GM13976 (cell line): ENCODE measurements at regions not wholly inside any gene's neighbourhood (a gene's known extent, or its start where the extent isn't known, plus 50 kb on each side); places are given as distances from the start of the nearest gene placed in this dataset.
"Not testable (repeated sequence)": the region's sequence is repeated elsewhere in the genome, so short reads cannot be mapped to it uniquely, and the experiment has no call there.

ENCODE experiments used
- DNase-seq: peaks from one replicate; pipeline ENCODE4 v3.0.0; 2012; ENCODE audit warnings: low spot score
- in situ Hi-C: fragments of 300-500 bp; cut with MboI; formaldehyde crosslinking; loops from one replicate; pipeline ENCODE4 v1.12.0; 2022; ENCODE audit warnings: low sequenced_read_pairs, mixed read lengths, inconsistent platforms; ENCODE audit not compliant: unreplicated experiment
- TF ChIP-seq, protein P1 (sequence below): IDR thresholded peaks from 2 replicates; pipeline ENCODE4 v1.5.1; 2012; ENCODE audit warnings: borderline replicate concordance, mild to moderate bottlenecking; ENCODE audit not compliant: insufficient read depth; ENCODE audit errors: extremely low read depth, missing control alignments, control extremely low read depth

DNA sequence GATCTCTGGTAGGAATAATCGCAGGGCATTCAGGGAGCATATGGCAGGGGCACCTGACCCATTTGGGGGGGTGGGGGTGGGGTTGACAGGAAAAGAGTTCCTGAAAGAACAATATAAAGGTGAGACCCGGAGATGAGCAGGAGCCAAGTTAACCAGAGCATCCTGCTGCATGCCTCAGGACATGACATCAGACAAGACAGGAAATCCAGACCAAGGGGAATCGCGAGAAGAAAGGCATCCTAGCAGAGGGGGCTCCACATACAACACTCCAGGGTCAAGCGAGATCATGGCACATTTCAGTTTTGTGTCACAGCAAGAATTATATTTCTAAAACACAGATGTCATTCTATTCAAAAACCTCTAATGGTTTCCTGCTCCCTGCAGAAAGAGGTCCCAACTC lies 393.1 kb downstream of the COG6 start:
- DNase-seq, result no peak
- in situ Hi-C loops, result no loop called here
- TF ChIP-seq, protein P1, sequence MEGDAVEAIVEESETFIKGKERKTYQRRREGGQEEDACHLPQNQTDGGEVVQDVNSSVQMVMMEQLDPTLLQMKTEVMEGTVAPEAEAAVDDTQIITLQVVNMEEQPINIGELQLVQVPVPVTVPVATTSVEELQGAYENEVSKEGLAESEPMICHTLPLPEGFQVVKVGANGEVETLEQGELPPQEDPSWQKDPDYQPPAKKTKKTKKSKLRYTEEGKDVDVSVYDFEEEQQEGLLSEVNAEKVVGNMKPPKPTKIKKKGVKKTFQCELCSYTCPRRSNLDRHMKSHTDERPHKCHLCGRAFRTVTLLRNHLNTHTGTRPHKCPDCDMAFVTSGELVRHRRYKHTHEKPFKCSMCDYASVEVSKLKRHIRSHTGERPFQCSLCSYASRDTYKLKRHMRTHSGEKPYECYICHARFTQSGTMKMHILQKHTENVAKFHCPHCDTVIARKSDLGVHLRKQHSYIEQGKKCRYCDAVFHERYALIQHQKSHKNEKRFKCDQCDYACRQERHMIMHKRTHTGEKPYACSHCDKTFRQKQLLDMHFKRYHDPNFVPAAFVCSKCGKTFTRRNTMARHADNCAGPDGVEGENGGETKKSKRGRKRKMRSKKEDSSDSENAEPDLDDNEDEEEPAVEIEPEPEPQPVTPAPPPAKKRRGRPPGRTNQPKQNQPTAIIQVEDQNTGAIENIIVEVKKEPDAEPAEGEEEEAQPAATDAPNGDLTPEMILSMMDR, result no peak

DNA sequence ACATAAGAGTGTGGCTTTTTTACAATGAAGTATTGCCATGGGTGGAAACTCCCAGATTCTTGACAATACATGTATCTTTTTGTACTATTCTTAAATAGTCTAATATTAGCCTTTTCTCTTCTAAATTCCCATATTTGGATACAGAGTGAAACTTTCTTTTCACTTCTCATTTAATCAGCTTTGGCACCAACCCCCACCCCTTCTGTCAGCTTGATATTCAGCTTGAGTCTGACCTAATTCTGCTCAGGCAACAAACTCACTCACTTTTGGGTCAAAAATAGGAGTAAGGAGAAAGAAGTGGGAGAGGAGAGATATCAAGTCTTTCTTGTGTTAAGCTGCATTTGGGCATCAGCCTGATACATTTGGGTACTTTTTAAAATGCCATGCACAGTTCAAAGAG lies 397.5 kb downstream of the COG6 start:
- DNase-seq, result no peak
- TF ChIP-seq, protein P1, result no peak
- in situ Hi-C loops, result loop anchor here (25.0 kb wide), 1 partner anchor 634 kb away; no protein-coding TSS in a partner anchor

DNA sequence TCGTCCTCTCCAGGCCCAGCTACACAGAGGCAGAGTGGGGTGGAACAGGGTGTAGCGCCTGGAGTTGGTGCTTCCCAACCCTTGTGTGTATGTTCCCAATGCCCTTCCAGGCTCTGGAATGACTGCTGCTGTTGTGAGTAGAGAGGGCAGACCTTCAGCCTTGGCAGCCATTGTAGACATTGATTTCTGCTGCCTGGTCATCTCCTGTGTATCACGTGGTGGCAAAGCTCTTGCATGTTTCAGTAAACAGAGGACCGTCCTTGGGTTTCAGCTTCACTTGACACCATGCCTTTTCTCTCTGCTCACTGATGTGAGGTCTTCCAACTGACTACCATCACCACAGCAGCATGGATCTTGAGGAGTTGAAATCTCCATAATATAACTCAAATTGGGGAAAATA lies 397.9 kb downstream of the COG6 start:
- DNase-seq, result no peak
- TF ChIP-seq, protein P1, result no peak
- in situ Hi-C loops, result loop anchor here (25.0 kb wide), 1 partner anchor 634 kb away; no protein-coding TSS in a partner anchor

DNA sequence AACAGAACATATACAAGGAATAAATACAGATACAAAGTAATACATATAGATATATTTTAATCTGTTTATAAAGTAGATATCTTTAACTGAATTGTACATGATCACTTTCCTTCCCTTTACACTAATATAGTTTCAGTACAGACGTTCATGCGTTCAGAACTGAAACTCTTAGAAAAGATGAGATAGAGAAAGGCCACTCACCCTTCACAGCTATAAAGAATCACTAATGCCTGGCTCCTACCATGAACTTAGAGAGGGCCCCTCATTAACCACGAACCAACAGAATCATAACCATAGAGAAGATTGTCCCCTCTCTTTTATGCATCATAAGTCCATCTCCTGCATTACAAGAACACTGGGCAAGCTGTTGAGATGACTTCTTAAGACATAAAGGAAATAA lies 399.0 kb downstream of the COG6 start:
- in situ Hi-C loops, result loop anchor here (25.0 kb wide), 1 partner anchor 633 kb away; no protein-coding TSS in a partner anchor
- DNase-seq, result not testable (repeated sequence)

DNA sequence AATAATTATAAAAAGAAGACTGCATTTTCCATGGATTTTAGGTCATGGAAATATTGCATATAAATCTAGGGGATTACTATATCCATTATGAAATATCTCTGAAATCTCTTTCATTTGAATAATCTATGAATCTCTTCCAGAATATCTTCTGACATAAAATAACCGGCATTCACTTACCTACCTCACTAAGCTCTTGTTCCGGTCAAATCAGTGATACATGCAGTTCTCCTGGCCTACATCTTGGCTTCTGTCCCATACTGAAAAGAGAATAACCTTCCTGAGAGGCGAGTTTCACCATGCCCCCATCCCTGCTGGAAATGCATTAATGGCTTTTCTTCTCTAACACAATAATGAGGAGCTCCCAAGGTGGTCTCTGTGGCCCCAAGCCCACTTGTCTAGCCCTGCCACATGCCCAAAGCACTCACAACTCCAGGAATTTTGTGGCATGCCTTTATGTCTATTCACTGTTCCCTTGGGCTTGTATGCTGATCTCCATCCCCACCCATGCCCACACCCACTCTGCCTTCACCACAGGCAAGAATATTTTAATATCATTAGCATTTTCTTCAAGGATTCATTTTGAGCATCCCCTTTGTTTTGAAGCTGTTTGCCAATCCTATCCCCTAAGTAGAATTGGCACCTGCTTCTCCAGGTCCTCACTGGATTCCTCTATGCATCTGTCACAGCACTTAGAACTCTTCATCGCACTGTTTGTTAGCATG lies 401.6 kb downstream of the COG6 start:
- in situ Hi-C loops, result loop anchor here (25.0 kb wide), 1 partner anchor 630 kb away; no protein-coding TSS in a partner anchor
- DNase-seq, result no peak
- TF ChIP-seq, protein P1, result no peak

DNA sequence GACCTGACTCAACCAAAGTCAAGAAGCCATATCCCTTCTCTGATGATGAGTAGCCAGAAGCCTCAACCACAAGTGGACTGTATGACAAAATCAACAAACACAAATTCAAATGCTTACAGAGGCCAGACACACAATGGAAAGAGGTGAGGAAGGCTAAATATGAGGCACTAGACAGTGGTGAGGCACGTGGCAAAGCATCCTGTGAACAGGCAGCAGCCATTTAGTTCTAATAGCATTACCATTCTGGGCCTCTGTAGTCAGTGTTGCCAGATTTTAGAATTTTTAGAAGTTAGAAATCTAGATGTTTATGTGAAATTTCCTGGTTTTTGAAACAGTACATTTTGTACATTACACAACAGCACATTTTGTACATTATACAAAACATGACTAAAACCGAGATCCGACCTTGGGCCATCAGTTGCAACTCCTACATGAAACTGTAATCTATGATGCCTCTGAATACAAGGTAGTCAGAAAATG lies 403.3 kb downstream of the COG6 start:
- in situ Hi-C loops, result loop anchor here (25.0 kb wide), 1 partner anchor 629 kb away; no protein-coding TSS in a partner anchor
- no peak for DNase-seq
- TF ChIP-seq, protein P1, result no peak

DNA sequence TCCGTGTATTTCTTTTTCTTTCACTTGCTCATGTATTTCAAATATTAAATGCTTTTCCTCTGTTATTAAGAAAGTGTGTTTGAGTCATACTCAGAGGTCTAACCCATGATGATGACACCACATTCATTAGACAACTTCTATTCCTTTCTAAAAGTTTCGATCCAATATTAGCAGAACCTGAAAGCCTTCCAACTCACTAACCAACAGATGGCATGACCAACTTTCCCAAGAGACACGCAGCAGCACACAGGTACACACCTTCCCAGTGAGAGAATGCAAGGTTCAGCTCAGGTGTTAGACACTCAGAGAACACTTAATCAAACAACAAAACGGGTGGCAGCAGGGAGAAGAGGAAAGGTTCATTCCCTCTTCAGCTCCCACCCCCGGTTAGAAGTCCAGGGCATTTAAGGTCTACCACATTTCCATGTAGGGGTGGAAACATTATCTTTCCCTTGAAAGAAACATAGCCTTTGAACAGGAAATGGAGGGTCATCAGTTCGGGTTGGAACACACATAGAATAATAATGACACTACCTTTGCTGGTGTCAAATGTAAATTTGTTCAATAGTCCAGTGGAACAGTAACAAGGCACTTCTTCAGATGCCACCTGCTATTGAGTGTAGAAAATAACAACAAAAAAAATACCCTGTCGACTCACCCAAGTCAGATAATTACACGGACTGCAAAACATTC lies 404.2 kb downstream of the COG6 start:
- in situ Hi-C loops, result loop anchor here (25.0 kb wide), 1 partner anchor 628 kb away; no protein-coding TSS in a partner anchor
- TF ChIP-seq, protein P1, result no peak
- no peak for DNase-seq
